IPS DF 4.7 (cell line): ENCODE measurements at regions not wholly inside any gene's neighbourhood (a gene's known extent, or its start where the extent isn't known, plus 50 kb on each side); places are given as distances from the start of the nearest gene placed in this dataset.
A peak's percentile ranks its signal among the peaks of the same experiment; 100 is the strongest.

Experiments
- DNase-seq: peaks from one replicate; pipeline ENCODE4 v3.0.0-alpha.2; 2013; ENCODE audit warnings: low spot score; ENCODE audit errors: extremely low read depth

GRCh38 chr6:11926594-11927407 lies 85.3 kb upstream of the HIVEP1 start:
- no peak for DNase-seq

- DNase-seq: no peak
These were observed 86.3 kb upstream of the HIVEP1 start for GRCh38 chr6:11925805-11926204.

GRCh38 chr6:11923621-11924020 lies 88.5 kb upstream of the HIVEP1 start:
- no peak for DNase-seq

GRCh38 chr6:11922901-11923300 lies 89.2 kb upstream of the HIVEP1 start:
- DNase-seq: no peak

- DNase-seq: no peak
These were observed 90.4 kb upstream of the HIVEP1 start for GRCh38 chr6:11921751-11922150.

- no peak for DNase-seq
These were observed 91.1 kb upstream of the HIVEP1 start for GRCh38 chr6:11921017-11921438.

GRCh38 chr6:11920566-11920965 lies 91.5 kb upstream of the HIVEP1 start:
- no peak for DNase-seq

GRCh38 chr6:11919771-11920440 lies 92.2 kb upstream of the HIVEP1 start:
- DNase-seq: no peak

GRCh38 chr6:11918739-11919605 lies 93.1 kb upstream of the HIVEP1 start:
- no peak for DNase-seq

- no peak for DNase-seq
These were observed 94.0 kb upstream of the HIVEP1 start for GRCh38 chr6:11917951-11918738.

- no peak for DNase-seq
These were observed 99.7 kb upstream of the HIVEP1 start for GRCh38 chr6:11912420-11912819.

GRCh38 chr6:11911538-11911937 lies 100.6 kb upstream of the HIVEP1 start:
- DNase-seq: no peak

GRCh38 chr6:11909696-11910132 lies 102.4 kb upstream of the HIVEP1 start:
- DNase-seq: no peak

- DNase-seq: no peak
These were observed 103.5 kb upstream of the HIVEP1 start for GRCh38 chr6:11908436-11909105.

GRCh38 chr6:11903645-11904044 lies 108.5 kb upstream of the HIVEP1 start:
- no peak for DNase-seq

GRCh38 chr6:11902527-11902926 lies 109.6 kb upstream of the HIVEP1 start:
- DNase-seq: no peak

GRCh38 chr6:11900662-11901598 lies 111.2 kb upstream of the HIVEP1 start:
- peak; percentile 33 for DNase-seq

- no peak for DNase-seq
These were observed 112.5 kb upstream of the HIVEP1 start for GRCh38 chr6:11899645-11900044.

- no peak for DNase-seq
These were observed 115.6 kb upstream of the ADTRP start for GRCh38 chr6:11894212-11894611.
